B cell (primary cell): ENCODE measurements at regions not wholly inside any gene's neighbourhood (a gene's known extent, or its start where the extent isn't known, plus 50 kb on each side); places are given as distances from the start of the nearest gene placed in this dataset.

Experiments
- CTCF ChIP-seq: fragments of 200-600 bp; IDR thresholded peaks from one replicate; pipeline ENCODE4 v1.8.0; 2022; ENCODE audit warnings: antibody characterized with exemption, mild to moderate bottlenecking
- EZH2 ChIP-seq: IDR thresholded peaks from 2 replicates; pipeline ENCODE4 v1.6.1; 2012; ENCODE audit warnings: borderline replicate concordance, low read depth, mild to moderate bottlenecking, moderate library complexity, low read length; ENCODE audit not compliant: insufficient read depth, poor library complexity, severe bottlenecking

GRCh38 chr13:99760456-99760855 is 211.1 kb downstream of the ZIC5 start:
- TF ChIP-seq CTCF (no peak), EZH2 (no peak)
